Loucy (cell line): ENCODE measurements at regions not wholly inside any gene's neighbourhood (a gene's known extent, or its start where the extent isn't known, plus 50 kb on each side); places are given as distances from the start of the nearest gene placed in this dataset.

Experiments
- CTCF ChIP-seq: fragments of 200-600 bp; sonication (generic); conservative IDR thresholded peaks from 2 replicates; pipeline ENCODE4 v1.5.1; 2014; ENCODE audit warnings: mild to moderate bottlenecking, antibody characterized with exemption, low read length
- EZH2phosphoT487 ChIP-seq: fragments of 200-600 bp; IDR thresholded peaks from 2 replicates; pipeline ENCODE4 v1.6.1; 2018; ENCODE audit warnings: antibody characterized with exemption, mild to moderate bottlenecking, moderate library complexity, borderline replicate concordance

GRCh38 chr18:1511619-1512311 lies 607.1 kb downstream of the ADCYAP1 start:
- TF ChIP-seq EZH2phosphoT487 (no peak), CTCF (no peak)
